IgD-negative memory B cell (primary cell): ENCODE measurements at regions not wholly inside any gene's neighbourhood (a gene's known extent, or its start where the extent isn't known, plus 50 kb on each side); places are given as distances from the start of the nearest gene placed in this dataset.

Experiments
- H3K27ac Mint-ChIP-seq, 3 donors: one replicate each; pipeline ENCODE4 v1.8.0; 2020 to 2022; ENCODE audit warnings: mild to moderate bottlenecking in 3 of 3, mixed read lengths in 3 of 3, moderate library complexity in 1 of 3
- H3K27me3 Mint-ChIP-seq: one replicate; pipeline ENCODE4 v1.8.0; 2021; ENCODE audit warnings: mixed read lengths
- H3K36me3 Mint-ChIP-seq: one replicate; pipeline ENCODE4 v1.8.0; 2020; ENCODE audit warnings: mild to moderate bottlenecking, mixed read lengths
- H3K4me1 Mint-ChIP-seq, 3 donors: one replicate each; pipeline ENCODE4 v1.8.0; 2020 to 2022; ENCODE audit warnings: mixed read lengths in 3 of 3, mild to moderate bottlenecking in 1 of 3
- H3K4me3 Mint-ChIP-seq, 4 donors: one replicate each; pipeline ENCODE4 v1.8.0; 2020 to 2022; ENCODE audit warnings: mild to moderate bottlenecking in 4 of 4, mixed read lengths in 4 of 4, moderate library complexity in 3 of 4
- H3K9me3 Mint-ChIP-seq, 3 donors: one replicate each; pipeline ENCODE4 v1.8.0; 2020 to 2021; ENCODE audit warnings: mixed read lengths in 3 of 3, mild to moderate bottlenecking in 1 of 3

DNA sequence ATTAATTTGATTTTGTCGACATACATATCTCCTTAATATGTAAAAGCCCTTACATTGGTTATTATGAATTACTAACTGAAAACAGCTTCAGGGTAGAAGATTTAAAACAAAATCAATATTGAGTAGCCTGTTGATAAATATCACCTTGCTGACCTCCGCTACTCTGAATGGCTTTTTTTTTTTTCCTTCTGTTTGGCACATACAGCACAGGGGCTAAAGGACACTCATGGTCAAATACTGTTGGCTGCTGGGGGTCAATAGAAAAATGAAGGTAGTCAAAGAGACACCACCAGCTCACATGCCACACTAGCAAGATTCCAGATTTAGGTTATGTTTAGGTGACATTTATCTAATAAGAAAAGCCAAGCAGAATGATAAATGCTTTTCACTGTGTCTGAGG, 1642.4 kb upstream of the SLC39A10 start:
- Mint-ChIP-seq H3K27ac (no peak overlapping the region), H3K4me1 (no peaks in the 10 kb centered on the region), H3K4me3 (no peak overlapping the region)

DNA sequence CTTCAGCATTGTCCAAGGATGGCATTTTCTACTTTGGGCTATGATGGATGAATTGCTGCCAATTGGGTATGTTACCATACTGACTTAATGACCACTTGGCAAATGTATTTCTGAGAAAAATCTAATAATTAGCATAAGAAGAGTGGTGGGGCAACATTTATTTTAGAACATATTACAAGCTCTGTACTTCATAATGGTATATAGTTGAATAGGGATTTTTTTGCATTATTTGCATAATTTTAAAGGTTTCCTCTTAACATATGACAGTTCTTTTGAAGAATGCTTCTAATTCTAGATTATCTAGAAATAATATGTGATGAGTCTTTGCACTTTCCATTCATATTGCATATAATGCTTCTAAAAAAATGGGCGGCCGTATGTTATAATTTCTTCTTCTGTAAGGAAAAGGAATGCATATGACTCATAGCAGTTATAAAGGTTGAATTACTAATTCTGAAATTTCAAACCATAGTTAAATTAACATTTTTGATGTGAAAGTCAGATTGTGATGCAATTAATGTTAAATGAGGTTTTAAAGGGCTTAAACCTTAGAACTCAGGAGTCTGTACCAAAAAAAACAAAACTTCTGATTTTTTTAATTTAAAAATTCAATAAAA, 1652.3 kb upstream of the SLC39A10 start:
- Mint-ChIP-seq H3K4me1 (no peaks in the 10 kb centered on the region), H3K27me3 (no peaks in the 10 kb centered on the region), H3K4me3 (no peak overlapping the region), H3K36me3 (no peaks in the 10 kb centered on the region), H3K27ac (no peak overlapping the region), H3K9me3 (peaks cover 0 to 8% (median 4%) of the 10 kb centered on the region in 3 donors)

More for the DNA sequence above, 1642.4 kb upstream of the SLC39A10 start:
- Mint-ChIP-seq H3K27me3 (no peaks in the 10 kb centered on the region), H3K36me3 (no peaks in the 10 kb centered on the region), H3K9me3 (peaks cover 0 to 5% (median 2%) of the 10 kb centered on the region in 3 donors)

DNA sequence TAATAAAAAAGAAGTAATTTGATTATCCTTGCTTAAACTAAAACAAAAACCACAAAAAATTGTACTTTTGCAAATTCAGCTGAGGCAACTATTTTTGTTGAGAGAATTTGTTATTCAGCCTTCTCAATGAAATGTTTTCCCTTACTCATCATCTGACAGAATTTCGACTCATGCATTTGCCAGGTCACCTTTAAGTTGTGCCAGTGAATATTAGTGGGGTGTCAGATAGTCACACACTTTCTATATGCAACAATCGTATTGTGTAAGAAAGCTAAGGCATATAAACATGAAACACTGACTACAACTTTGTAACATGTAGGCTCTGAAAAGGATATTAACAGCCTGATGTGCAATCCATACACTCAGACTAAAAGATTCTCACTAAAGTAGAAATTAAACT, 1653.1 kb upstream of the SLC39A10 start:
- no peaks in the 10 kb centered on the region for H3K27me3 Mint-ChIP-seq
- H3K27ac Mint-ChIP-seq, result no peak overlapping the region
- H3K36me3 Mint-ChIP-seq, result no peaks in the 10 kb centered on the region
- peaks cover 0 to 4% (median 2%) of the 10 kb centered on the region in 3 donors for H3K9me3 Mint-ChIP-seq
- no peak overlapping the region for H3K4me3 Mint-ChIP-seq
- H3K4me1 Mint-ChIP-seq, result no peaks in the 10 kb centered on the region

DNA sequence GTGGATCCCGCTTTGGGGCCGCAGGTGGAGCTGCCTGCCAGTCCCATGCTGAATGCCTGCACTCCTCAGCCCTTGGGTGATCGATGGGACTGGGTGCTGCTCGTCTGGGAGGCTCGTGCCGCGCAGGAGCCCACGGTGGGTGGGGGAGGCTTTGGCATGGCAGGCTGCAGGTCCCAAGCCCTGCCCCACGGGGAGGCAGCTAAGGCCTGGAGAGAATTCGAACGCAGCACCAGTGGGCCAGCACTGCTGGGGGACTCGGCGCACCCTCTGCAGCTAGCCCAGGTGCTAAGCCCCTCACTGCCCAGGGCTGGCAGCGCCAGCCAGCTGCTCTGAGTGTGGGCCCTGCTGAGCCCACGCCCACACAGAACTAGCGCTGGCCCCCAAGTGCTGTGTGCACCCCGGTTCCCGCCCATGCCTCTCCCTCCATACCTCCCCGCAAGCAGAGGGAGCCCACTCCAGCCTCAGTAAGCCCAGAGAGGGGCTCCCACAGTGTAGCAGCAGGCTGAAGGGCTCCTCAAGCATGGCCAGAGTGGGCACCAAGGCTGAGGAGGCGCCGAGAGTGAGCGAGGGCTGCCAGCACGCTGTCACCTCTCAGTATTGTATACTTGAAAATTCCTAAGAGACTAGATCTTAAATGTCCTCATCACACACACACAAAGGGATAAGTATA, 1654.2 kb upstream of the SLC39A10 start:
- Mint-ChIP-seq H3K36me3 (no peaks in the 10 kb centered on the region), H3K27me3 (no peaks in the 10 kb centered on the region), H3K4me3 (no peak overlapping the region), H3K4me1 (no peaks in the 10 kb centered on the region), H3K27ac (no peak overlapping the region), H3K9me3 (no peaks in the 10 kb centered on the region)

DNA sequence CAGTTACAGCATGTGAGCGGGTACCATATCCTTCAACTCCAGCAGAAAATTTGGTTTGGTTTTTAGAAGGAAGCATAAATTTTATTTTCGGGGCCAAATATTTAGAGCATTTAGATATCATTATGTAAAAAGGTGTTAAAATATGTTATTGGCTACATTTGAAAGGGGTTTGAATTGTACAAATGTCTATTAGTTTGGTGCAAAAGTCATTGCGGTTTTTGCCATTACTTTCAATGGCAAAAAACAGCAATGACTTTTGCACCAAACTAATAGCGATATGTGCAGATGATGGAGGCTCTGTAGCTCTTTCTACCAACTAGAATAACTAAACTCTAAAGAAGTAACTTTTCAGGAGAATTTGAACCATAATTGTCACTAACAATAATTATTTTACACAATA, 1666.2 kb upstream of the SLC39A10 start:
- H3K4me1 Mint-ChIP-seq, result no peaks in the 10 kb centered on the region
- no peak overlapping the region for H3K4me3 Mint-ChIP-seq
- no peaks in the 10 kb centered on the region for H3K36me3 Mint-ChIP-seq
- no peaks in the 10 kb centered on the region for H3K27me3 Mint-ChIP-seq
- no peaks in the 10 kb centered on the region for H3K9me3 Mint-ChIP-seq
- H3K27ac Mint-ChIP-seq, result no peak overlapping the region

DNA sequence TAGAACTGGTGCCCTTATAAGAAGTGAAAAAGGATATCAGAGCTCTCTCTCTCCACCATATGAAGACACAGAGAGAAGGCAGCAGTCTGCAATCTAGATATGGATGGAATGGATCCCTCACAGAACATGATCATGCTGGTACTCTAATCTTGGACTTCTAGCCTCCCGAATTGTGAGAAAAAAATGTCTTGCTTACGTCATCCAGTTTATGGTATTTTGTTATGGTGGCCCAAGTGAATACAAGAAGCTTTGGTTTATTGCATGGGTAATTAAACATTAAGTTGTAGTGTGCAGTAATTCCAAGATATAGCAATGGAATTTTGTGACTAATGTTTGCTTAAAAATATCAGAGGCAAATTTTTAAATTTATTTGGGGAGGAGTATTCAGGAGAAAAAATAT, 1667.4 kb upstream of the SLC39A10 start:
- Mint-ChIP-seq H3K27me3 (no peaks in the 10 kb centered on the region), H3K9me3 (no peaks in the 10 kb centered on the region), H3K27ac (no peak overlapping the region), H3K4me1 (no peaks in the 10 kb centered on the region), H3K36me3 (no peaks in the 10 kb centered on the region), H3K4me3 (no peak overlapping the region)

DNA sequence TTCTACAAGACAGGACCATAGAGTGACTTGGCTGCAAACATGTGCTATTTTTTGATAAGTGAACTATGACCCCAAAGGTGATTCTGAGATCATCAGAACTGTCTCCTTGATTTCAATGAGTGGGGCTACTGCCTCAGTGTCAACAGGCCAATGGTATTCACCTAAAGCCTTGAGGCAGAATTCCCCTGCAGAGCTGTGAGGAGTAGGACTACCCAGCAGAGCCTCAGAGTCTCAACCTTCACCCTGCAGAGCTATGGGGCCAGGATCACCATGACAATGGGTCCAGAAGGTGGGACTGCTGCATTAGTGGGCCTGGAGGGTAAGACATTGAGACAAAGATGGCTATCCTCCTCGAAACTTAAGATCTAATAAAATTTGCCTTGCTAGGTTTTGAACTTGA, 1668.2 kb upstream of the SLC39A10 start:
- Mint-ChIP-seq H3K9me3 (no peaks in the 10 kb centered on the region), H3K36me3 (no peaks in the 10 kb centered on the region), H3K27me3 (no peaks in the 10 kb centered on the region), H3K4me3 (no peak overlapping the region), H3K4me1 (no peaks in the 10 kb centered on the region), H3K27ac (no peak overlapping the region)

DNA sequence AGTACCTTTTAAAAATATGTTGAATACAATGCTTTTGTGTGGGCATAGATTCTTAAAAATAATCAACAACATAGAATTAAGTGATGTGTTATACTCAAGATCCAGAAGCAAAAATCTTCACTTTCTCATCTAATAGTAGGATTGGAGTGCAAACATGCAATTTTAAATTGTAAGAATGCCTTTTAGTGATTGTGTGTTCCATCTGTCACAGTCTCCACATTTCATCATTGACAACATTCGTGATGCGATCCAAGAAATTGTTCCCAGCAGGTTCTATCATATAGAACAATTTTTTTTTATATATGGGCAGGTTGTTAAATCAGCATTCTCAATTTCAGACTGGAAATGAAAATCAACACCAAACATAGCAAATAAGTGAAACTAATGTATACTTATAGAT, 1671.8 kb upstream of the SLC39A10 start:
- H3K4me1 Mint-ChIP-seq, result no peaks in the 10 kb centered on the region
- no peaks in the 10 kb centered on the region for H3K36me3 Mint-ChIP-seq
- H3K9me3 Mint-ChIP-seq, result no peaks in the 10 kb centered on the region
- H3K4me3 Mint-ChIP-seq, result no peak overlapping the region
- no peaks in the 10 kb centered on the region for H3K27me3 Mint-ChIP-seq
- no peak overlapping the region for H3K27ac Mint-ChIP-seq

DNA sequence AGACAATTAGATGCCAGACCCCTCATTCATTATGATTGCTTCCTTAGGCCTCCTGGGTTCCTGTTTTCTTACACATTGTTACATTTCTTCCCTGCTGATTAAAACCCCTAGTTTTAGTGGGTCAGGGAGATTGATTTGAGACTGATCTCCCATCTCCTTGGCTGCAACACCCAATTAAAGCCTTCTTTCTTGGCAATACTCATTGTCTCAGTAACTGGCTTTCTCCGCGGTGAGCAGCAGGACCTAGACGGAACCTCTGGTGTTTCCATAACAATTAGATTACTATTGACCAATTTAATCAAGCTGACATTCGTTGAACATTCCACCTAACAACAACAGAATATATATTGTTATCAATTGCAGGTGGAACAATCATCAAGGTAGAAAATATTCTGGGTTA, 1676.4 kb upstream of the SLC39A10 start:
- H3K4me3 Mint-ChIP-seq, result no peak overlapping the region
- no peaks in the 10 kb centered on the region for H3K27me3 Mint-ChIP-seq
- H3K4me1 Mint-ChIP-seq, result no peaks in the 10 kb centered on the region
- no peak overlapping the region for H3K27ac Mint-ChIP-seq
- H3K36me3 Mint-ChIP-seq, result peaks cover 2% of the 10 kb centered on the region
- H3K9me3 Mint-ChIP-seq, result peaks cover 2 to 16% (median 3%) of the 10 kb centered on the region in 3 donors

DNA sequence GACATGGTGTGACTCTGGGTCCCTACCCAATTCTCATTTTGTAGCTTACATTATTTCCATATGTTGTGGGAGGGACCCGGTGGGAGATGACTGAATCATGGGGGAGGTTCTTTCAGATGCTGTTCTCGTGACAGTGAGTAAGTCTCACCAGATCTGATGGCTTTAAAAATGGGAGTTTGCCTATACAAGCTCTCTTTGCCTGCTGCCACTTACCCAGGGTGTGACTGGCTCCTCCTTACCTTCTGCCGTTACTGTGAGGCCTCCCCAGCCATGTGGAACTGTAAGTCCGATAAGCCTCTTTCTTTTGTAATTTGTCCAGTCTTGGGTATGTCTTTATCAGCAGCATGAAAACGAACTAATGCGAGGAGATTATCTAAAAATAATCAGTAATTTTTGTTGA, 1683.2 kb upstream of the SLC39A10 start:
- Mint-ChIP-seq H3K9me3 (peaks cover 3 to 16% (median 4%) of the 10 kb centered on the region in 3 donors), H3K27ac (no peak overlapping the region), H3K4me1 (no peaks in the 10 kb centered on the region), H3K27me3 (no peaks in the 10 kb centered on the region), H3K36me3 (peaks cover 2% of the 10 kb centered on the region), H3K4me3 (no peak overlapping the region)

DNA sequence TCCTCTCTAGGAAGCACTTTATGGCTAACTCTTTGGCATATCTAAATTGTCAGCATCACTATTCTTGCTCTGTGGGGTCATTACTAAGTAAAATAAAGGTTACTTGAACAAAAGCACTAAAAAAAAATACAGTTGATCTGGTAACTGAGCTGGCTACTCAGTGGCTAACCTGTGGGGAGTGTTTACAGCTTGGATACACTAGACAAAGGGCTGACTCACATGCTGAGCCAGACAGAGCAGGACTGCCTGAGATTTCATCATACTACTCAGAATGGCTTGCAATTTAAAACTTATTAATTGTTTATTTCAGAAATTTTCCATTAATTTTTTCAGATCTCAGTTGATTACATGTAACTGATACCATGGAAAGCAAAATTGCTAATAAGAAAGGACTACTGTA, 1690.4 kb upstream of the SLC39A10 start:
- peak overlapping the region in 1 of 3 donors; percentile 16 for H3K27ac Mint-ChIP-seq
- no peaks in the 10 kb centered on the region for H3K27me3 Mint-ChIP-seq
- H3K4me1 Mint-ChIP-seq, result no peaks in the 10 kb centered on the region
- H3K4me3 Mint-ChIP-seq, result no peak overlapping the region
- H3K36me3 Mint-ChIP-seq, result no peaks in the 10 kb centered on the region
- H3K9me3 Mint-ChIP-seq, result no peaks in the 10 kb centered on the region

DNA sequence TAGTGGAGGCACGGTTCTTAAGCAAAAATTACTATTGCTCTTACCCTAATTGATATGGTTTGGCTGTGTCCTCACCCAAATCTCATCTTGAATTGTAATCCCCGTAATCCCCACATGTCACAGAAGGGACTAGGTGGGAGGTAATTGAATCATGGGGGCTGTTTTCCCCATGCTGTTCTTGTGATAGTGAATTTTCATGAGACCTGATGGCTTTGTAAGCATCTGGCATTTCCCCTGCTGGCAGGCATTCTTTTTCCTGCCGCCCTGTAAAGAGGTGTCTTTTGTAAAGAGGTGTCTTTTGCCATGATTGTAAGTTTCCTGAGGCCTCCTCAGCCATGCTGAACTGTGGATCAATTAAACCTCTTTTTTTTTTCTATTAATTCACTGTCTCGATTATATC, 1691.8 kb upstream of the SLC39A10 start:
- no peaks in the 10 kb centered on the region for H3K9me3 Mint-ChIP-seq
- H3K4me3 Mint-ChIP-seq, result no peak overlapping the region
- H3K36me3 Mint-ChIP-seq, result no peaks in the 10 kb centered on the region
- H3K27ac Mint-ChIP-seq, result no peak overlapping the region
- no peaks in the 10 kb centered on the region for H3K4me1 Mint-ChIP-seq
- H3K27me3 Mint-ChIP-seq, result no peaks in the 10 kb centered on the region

DNA sequence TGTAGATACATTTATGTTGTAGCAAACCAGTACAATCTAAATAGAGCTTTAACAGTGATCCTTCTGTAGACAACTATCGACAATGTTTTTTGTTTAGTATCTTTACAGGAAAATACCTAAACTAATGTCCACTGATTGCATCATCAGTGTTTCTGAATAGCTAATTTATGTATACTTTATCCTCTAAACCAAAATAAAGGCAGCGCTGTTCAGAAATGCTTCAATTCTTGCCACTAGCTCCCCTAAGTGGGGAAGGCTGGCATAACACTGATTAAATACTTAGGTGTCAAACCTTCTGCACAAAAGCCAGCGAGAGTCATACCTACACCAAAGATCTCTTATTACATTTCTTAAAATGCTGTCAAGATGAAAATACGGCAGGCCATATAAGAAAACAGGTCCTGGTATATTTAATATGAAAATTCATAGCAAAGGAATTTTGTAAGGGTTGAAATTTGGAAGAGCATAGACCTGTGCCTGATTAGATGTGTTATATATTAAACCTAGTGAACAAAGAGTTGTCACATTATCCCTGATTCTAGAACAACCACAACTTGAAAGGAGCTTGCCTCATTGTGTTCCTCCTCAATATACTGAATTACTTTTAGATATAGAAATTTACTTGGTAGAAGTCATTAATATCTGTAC, 1693.4 kb upstream of the SLC39A10 start:
- Mint-ChIP-seq H3K4me3 (no peak overlapping the region), H3K36me3 (no peaks in the 10 kb centered on the region), H3K9me3 (no peaks in the 10 kb centered on the region), H3K27ac (no peak overlapping the region), H3K27me3 (no peaks in the 10 kb centered on the region), H3K4me1 (no peaks in the 10 kb centered on the region)

DNA sequence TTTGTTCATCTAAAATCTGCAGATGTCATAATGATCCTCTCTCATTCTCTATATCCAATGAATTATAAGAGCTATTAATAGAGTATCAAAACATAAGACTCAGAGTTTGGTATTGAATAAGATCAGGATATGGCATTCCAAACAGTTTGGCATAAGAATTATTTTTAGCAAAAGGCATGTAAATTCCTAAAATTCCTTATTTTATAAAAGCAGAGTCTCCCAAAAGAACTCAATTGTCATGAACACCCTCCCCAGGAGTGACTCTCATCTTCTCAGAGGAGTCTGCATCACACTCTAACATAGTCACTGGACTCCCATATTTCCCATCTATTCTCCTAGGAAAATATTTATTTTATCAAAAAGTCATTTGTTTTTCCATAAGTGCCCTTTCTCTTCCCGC, 1710.2 kb upstream of the SLC39A10 start:
- H3K36me3 Mint-ChIP-seq, result no peaks in the 10 kb centered on the region
- no peaks in the 10 kb centered on the region for H3K4me1 Mint-ChIP-seq
- no peaks in the 10 kb centered on the region for H3K9me3 Mint-ChIP-seq
- H3K4me3 Mint-ChIP-seq, result no peak overlapping the region
- no peaks in the 10 kb centered on the region for H3K27me3 Mint-ChIP-seq
- H3K27ac Mint-ChIP-seq, result no peak overlapping the region

DNA sequence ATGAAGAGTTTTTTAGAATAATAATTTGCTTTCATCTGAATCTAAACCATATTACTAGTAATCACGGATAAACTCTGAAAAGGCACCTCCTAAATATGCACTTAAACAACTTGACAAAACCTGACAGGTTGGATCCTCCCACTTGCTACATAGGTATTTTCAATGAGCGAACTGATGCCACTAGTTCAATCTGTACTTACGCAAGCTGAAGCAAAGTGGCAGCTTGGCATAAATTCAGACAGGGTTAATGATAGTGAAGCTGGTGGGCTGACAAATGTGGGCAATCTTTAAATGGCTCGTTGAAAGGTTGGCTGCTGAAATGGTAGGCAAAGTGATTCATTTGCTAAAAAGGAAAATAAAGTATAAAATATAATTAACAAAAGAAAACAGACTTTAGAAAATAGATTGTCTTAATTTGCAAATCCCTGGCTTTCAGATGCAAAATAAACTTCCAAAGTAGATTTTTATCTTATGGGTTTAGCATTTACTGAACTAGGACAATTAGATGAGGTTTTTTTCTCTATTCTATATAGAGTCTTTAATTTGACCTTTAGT, 1713.5 kb upstream of the SLC39A10 start:
- Mint-ChIP-seq H3K9me3 (no peaks in the 10 kb centered on the region), H3K27me3 (no peaks in the 10 kb centered on the region), H3K27ac (no peak overlapping the region), H3K4me1 (no peaks in the 10 kb centered on the region), H3K4me3 (no peak overlapping the region), H3K36me3 (no peaks in the 10 kb centered on the region)

DNA sequence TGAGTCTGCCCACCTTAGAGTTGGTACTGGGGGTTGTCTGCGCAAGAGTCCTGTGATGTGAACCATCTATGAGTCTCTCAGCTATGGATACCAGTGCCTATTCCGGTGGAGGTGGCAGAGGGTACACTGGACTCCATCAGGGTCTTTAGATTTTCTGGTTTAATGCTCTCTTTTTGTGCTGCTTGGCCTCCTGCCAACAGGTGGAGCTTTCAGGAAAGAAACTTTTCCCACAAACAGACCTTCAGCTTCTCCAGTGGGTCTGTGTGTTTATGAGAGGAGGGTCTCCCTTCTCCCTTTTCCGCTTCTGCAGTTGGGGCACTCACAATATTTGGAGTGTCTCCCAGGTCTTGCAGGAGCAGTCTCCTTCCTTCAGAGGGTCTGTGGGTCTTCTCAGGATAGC, 1721.9 kb upstream of the SLC39A10 start:
- H3K27ac Mint-ChIP-seq, result no peak overlapping the region
- no peaks in the 10 kb centered on the region for H3K36me3 Mint-ChIP-seq
- H3K4me1 Mint-ChIP-seq, result no peaks in the 10 kb centered on the region
- H3K4me3 Mint-ChIP-seq, result no peak overlapping the region
- no peaks in the 10 kb centered on the region for H3K9me3 Mint-ChIP-seq
- no peaks in the 10 kb centered on the region for H3K27me3 Mint-ChIP-seq
